ENCODE measurements at regions not wholly inside any gene's neighbourhood (a gene's known extent, or its start where the extent isn't known, plus 50 kb on each side); places are given as distances from the start of the nearest gene placed in this dataset.

DNA sequence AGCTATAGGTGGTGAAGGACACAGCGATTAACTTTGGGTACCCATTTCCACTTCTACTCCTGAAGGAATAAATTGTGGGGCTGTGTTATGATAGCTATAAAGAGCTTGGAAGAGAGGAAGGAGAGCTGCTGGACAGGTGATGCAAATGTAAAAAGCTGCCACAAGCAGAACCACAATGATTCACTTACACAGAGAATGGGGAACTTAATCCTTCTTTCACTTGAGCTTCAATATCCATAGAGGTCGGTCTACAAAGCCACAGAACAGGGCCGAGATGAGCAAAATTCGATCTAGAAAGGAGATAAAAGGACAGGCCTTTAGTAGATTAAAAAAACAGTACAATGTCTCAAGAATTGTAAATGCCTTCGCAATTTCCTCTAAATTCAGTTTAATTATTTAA lies 831.1 kb downstream of the LRFN5 start:
- in situ Hi-C loops (cut with MboI; ENCODE audit: low sequenced_read_pairs) (no loop called here), dilution Hi-C loops (cut with HindIII; ENCODE audit: low sequenced_read_pairs, unreplicated experiment) (no loop called here), intact Hi-C loops (cut with micrococcal nuclease) (no loop called here)
- no peak overlapping the region for H3K18ac ChIP-seq (ENCODE audit: low read depth, low read length)
- no peaks in the 10 kb centered on the region for H3K9me3 ChIP-seq (ENCODE audit: control insufficient read depth, insufficient read depth, low read length)
- no peaks in the 10 kb centered on the region for H3K36me3 ChIP-seq (ENCODE audit: control insufficient read depth, insufficient read depth, low read length)
- DNase-seq (no peak), ATAC-seq (ENCODE audit: low read depth) (no peak)
- no peak overlapping the region for H2BK20ac ChIP-seq (ENCODE audit: low read depth, low read length)
- ChIA-PET POLR2A (ENCODE audit: unreplicated experiment) (no interaction called here), CTCF (no interaction called here)
- H4K5ac ChIP-seq (ENCODE audit: low read depth, low read length), result no peak overlapping the region
- H3K79me1 ChIP-seq (ENCODE audit: low read depth in 1 of 2, low read length in 2 of 2), result no peaks in the 10 kb centered on the region
- BruUV-seq (replicated peaks), result no TSS peak
- H2AK9ac ChIP-seq (replicated peaks; ENCODE audit: low read depth, low read length, poor library complexity), result no peak overlapping the region
- no CpG with 5 or more reads among the region's 5 CpGs for WGBS, 2 experiments (ENCODE audit: extremely low coverage in 2 of 2, insufficient read length in 1 of 2)
- H3K14ac ChIP-seq (replicated peaks; ENCODE audit: low read depth, low read length), result no peak overlapping the region
- TF ChIP-seq SMC3 (IDR thresholded peaks at IDR 0.05; ENCODE audit: low read depth, low read length), result no peak
- TF ChIP-seq CHD1 (IDR thresholded peaks at IDR 0.05; ENCODE audit: low read depth, low read length), result no peak
- TF ChIP-seq RFX5 (IDR thresholded peaks at IDR 0.05; ENCODE audit: low read depth, low read length), result no peak
- TF ChIP-seq BHLHE40 (IDR thresholded peaks at IDR 0.05; ENCODE audit: low read depth, low read length), result no peak
- TF ChIP-seq MAFK (IDR thresholded peaks at IDR 0.05; ENCODE audit: low read depth, low read length), result no peak
- TF ChIP-seq, protein P1, sequence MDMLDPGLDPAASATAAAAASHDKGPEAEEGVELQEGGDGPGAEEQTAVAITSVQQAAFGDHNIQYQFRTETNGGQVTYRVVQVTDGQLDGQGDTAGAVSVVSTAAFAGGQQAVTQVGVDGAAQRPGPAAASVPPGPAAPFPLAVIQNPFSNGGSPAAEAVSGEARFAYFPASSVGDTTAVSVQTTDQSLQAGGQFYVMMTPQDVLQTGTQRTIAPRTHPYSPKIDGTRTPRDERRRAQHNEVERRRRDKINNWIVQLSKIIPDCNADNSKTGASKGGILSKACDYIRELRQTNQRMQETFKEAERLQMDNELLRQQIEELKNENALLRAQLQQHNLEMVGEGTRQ (IDR thresholded peaks at IDR 0.05; ENCODE audit: low read depth, low read length), result no peak
- TF ChIP-seq, protein P2, sequence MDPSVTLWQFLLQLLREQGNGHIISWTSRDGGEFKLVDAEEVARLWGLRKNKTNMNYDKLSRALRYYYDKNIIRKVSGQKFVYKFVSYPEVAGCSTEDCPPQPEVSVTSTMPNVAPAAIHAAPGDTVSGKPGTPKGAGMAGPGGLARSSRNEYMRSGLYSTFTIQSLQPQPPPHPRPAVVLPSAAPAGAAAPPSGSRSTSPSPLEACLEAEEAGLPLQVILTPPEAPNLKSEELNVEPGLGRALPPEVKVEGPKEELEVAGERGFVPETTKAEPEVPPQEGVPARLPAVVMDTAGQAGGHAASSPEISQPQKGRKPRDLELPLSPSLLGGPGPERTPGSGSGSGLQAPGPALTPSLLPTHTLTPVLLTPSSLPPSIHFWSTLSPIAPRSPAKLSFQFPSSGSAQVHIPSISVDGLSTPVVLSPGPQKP (IDR thresholded peaks at IDR 0.05; ENCODE audit: borderline replicate concordance, low read depth, low read length), result no peak
- TF ChIP-seq, protein P3, sequence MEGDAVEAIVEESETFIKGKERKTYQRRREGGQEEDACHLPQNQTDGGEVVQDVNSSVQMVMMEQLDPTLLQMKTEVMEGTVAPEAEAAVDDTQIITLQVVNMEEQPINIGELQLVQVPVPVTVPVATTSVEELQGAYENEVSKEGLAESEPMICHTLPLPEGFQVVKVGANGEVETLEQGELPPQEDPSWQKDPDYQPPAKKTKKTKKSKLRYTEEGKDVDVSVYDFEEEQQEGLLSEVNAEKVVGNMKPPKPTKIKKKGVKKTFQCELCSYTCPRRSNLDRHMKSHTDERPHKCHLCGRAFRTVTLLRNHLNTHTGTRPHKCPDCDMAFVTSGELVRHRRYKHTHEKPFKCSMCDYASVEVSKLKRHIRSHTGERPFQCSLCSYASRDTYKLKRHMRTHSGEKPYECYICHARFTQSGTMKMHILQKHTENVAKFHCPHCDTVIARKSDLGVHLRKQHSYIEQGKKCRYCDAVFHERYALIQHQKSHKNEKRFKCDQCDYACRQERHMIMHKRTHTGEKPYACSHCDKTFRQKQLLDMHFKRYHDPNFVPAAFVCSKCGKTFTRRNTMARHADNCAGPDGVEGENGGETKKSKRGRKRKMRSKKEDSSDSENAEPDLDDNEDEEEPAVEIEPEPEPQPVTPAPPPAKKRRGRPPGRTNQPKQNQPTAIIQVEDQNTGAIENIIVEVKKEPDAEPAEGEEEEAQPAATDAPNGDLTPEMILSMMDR (conservative IDR thresholded peaks at IDR 0.05; ENCODE audit: low read depth, low read length), result no peak
- TF ChIP-seq POLR2A (IDR thresholded peaks at IDR 0.05; ENCODE audit: low read depth, low read length), result no peak
- TF ChIP-seq RCOR1 (IDR thresholded peaks at IDR 0.05; ENCODE audit: insufficient replicate concordance, low read length), result no peak
- TF ChIP-seq RAD21 (IDR thresholded peaks at IDR 0.05; ENCODE audit: low read length), result no peak
- no peak for TF ChIP-seq MXI1 (IDR thresholded peaks at IDR 0.05; ENCODE audit: borderline replicate concordance, low read depth, low read length)
- TF ChIP-seq MAZ (IDR thresholded peaks at IDR 0.05; ENCODE audit: borderline replicate concordance, low read depth, low read length), result no peak
- TF ChIP-seq FOS (IDR thresholded peaks at IDR 0.05; ENCODE audit: low read depth, low read length), result no peak
- no peak for TF ChIP-seq NFE2L2 (IDR thresholded peaks at IDR 0.05; ENCODE audit: low read depth, low read length)
- no peak for TF ChIP-seq CEBPB (IDR thresholded peaks at IDR 0.05; ENCODE audit: low read depth, low read length)
- H3K27me3 ChIP-seq (ENCODE audit: control insufficient read depth, insufficient read depth, low read length), result no peaks in the 10 kb centered on the region
- H3K4me2 ChIP-seq (ENCODE audit: low read depth, low read length), result no peak overlapping the region
- no peak overlapping the region for H2BK120ac ChIP-seq (ENCODE audit: low read depth, low read length)
- no peak overlapping the region for H4K8ac ChIP-seq (ENCODE audit: low read depth in 2 of 2, low read length in 2 of 2)
- H4K91ac ChIP-seq (ENCODE audit: insufficient read depth, low read depth, low read length), result no peak overlapping the region
- no peak overlapping the region for H2AFZ ChIP-seq (replicated peaks; ENCODE audit: low read length, poor library complexity)
- no peak overlapping the region for H3K27ac ChIP-seq (ENCODE audit: insufficient read depth, low read length)
- no peak overlapping the region for H3K9ac ChIP-seq (ENCODE audit: low read depth, low read length)
- no peak overlapping the region for H2BK15ac ChIP-seq (ENCODE audit: low read depth, low read length)
- H3K4me1 ChIP-seq (ENCODE audit: control insufficient read depth, insufficient read depth, low read length), result no peaks in the 10 kb centered on the region
- H3K23ac ChIP-seq (ENCODE audit: low read depth, low read length), result no peak overlapping the region
- no peak overlapping the region for H3K4me3 ChIP-seq (ENCODE audit: insufficient read depth, low read depth, low read length)
- H2AK5ac ChIP-seq (ENCODE audit: low read depth, low read length), result no peak overlapping the region
- H3K56ac ChIP-seq (ENCODE audit: extremely low read depth, insufficient read depth, low read length), result no peak overlapping the region
- H2BK5ac ChIP-seq (ENCODE audit: low read depth, low read length, poor library complexity, severe bottlenecking), result no peak overlapping the region
- H3K4ac ChIP-seq (ENCODE audit: low read depth, low read length), result no peak overlapping the region
- H4K20me1 ChIP-seq (ENCODE audit: insufficient read depth, low read length), result no peaks in the 10 kb centered on the region
- H3K9me1 ChIP-seq (ENCODE audit: insufficient read depth, low read length), result no peaks in the 10 kb centered on the region
